Activated T-cell treated with anti-CD3 and anti-CD28 coated beads for 4 hours (primary cell): ENCODE measurements at regions not wholly inside any gene's neighbourhood (a gene's known extent, or its start where the extent isn't known, plus 50 kb on each side); places are given as distances from the start of the nearest gene placed in this dataset.
"Not testable (repeated sequence)": the region's sequence is repeated elsewhere in the genome, so short reads cannot be mapped to it uniquely, and the experiment has no call there.

Experiments
- DNase-seq: peaks from one replicate; pipeline ENCODE4 v3.0.0-alpha.2; 2020

DNA sequence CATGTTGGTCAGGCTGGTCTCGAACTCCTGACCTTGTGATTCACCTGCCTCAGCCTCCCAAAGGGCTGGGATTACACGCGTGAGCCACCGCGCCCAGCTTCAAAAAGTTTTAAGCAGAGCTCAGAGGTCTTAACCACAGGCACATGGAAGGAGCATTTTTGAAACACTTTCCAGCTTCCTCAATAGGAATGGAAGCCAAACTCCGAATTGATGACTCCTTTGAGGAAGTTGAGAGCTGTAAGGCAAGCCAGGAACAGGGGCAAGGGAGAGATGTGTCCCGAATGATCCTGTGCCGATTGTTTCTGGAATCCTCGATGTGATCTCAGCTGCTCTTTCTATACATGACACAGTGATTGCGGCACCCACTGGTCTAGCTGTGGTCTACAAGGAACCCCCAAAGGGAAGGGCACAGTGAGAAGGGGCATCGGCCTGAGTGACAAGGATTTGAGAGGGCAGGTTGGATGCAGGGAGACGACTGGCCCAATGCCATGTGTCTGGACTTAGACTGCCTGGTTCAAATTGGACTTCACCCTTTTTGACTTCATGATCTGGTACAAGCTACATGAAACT, 116.2 kb downstream of the ADRA2C start:
- not testable (repeated sequence) for DNase-seq

DNA sequence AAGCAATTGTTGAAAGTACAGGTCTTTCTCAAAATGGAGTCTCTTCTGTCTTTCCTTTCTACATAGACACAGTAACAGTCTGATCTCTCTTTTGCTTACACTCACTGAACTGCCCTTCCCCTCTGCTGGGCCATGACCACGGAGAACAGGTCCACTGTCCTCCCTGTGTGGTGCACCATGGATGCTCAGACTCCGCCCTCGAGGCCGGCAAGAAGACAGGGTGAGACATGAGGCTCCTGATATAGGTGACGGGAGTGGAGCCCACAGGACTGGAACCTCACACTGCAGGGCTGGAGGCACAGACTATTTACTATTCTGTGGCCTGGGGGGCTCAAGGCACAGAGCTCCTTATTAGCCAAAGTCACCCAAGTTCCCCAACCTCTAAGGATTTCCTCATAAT, 118.1 kb downstream of the ADRA2C start:
- not testable (repeated sequence) for DNase-seq

DNA sequence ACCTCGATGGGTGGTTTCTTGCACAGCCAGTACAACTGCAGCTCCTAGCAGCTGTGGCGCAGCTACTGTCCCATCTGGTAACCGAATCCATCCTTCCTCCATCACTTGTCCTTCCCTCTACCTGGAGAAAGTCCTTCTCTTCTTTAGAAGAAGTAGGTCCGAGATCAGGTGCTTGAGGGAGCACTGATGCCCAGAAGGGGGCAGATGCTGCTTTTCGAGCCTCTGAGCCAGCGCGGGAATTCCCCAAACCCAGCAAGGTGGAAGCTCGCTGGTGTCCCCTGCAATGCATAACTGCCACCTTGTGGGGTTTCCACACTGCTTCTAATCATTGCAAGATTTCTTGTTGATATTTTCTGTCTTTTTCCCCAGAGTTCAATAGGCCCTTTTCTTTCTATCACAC, 127.4 kb downstream of the ADRA2C start:
- not testable (repeated sequence) for DNase-seq

DNA sequence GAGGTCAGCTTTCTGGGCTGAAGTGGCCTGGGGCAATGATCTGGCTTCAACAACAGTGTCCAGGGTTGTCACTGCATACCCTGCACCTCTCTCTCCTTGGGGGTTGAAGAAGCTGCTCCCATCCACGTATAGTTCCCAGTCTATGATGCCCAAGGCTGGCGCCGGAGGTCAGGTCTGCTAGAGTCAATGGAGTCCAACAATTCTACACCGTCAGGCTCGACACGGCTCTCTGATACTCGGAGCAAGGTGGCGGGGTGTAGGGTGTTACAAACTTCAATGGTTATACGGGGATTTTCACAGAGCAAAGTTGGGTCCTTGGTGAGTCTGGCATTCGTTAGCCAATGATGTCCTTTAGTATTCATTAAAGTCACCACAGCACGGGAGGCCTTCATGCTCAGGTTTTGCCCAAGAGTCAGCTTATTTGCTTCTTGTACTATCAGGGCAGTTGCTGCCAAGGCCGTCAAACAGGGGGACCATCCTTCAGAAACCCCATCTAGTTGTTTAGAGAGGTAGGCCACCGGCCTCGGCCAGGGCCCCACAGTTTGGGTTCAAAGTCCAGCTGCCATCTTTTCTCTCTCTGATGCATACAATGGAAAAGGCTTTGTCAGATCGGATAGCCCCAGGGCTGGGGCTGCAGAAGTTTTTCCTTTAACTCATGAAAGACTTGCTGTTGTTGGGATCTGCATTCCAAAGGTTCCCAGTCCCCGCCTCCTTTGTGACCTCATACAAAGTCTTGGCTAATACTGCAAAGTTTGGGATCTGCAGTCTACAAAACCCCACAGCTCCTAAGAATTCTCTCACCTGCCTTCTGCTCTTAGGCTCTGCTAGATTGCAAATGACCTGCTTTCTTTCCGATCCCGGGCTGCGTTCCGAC, 128.1 kb downstream of the ADRA2C start:
- DNase-seq, result not testable (repeated sequence)

DNA sequence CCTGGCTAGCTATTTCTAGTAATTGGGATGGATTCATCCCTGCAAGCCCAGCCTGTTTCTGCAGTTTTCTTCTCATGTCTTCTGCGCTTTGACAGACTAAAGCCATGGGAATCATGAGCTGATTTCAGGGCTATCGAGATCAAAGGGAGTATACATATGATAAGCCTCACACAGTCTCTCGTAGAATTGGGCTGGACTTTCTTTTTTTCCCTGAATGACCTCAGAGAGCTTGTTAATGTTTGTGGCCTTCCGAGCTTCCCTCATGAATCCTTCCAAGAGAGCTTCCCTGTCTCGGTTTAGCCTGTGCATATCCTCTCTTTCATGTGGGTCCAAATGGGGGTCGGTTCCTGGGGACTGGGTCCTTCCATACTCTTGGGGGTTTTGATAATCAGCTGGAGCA, 130.3 kb downstream of the ADRA2C start:
- DNase-seq, result no peak

DNA sequence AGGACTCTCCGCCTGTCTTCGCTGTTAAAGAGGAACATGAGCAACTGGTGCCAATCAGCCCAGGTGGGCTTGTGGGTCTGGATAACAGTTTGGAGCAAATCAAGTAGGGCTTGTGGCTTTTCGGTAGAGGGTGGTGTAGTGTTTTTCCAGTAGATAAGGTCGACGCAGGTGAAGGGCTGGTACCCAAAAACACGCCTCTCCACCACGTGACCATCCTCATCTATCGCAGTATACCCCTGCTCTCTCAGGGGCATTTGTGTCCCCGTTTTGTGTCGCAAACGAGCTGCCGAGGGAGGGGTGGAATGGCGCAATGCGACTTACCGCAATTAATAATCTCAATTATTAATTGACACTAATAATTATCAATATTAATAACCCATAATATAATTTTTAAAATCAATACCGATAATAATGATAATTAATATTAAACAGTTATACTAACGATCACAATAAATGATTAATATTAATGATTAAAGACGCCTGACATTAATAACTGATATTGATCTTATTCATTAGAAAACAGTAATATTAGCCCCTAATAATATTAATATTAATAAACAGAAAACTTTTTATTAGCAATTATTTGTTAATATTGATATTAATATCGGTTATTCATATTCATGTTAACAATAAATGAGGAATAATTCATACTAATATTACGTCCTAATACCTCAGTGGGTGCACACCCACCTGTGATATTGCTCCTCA, 130.8 kb downstream of the ADRA2C start:
- DNase-seq, result not testable (repeated sequence)

DNA sequence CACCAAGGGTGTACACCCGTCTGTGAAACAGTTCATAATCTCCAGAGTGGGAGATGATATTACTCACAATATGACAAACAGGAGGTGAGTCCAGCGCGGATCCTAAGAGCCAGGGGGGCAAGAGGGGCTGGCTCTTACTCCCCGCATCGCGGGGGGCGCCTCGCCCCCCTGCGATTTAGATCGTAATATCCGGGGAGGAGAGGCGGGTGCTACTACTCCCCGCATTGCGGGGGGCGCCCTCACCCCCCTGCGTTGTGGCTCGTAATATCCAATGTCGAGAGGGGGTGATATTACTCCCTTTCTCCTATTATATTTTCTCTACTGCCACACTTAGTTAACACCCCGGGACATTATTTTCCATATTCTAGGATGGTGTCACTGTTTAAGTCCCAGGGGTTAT, 131.9 kb downstream of the ADRA2C start:
- DNase-seq, result no peak

DNA sequence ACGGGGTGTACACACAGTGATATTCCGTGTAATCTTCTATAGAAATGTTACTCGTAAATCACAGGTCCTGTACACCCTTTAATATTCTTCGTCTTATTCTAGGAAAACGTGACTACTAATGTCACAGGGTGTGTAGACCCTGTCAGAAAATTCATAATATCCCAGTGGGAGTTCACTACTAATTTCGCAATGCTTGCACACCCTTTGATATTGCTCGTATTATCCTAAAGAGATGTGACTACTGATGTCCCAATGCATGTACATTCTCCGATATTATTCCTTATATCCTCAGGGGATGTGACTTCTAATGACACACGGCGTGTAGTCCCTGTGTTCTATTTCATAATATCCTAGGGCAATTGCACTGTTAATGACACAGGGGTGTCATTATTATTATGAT, 132.7 kb downstream of the ADRA2C start:
- DNase-seq, result not testable (repeated sequence)

DNA sequence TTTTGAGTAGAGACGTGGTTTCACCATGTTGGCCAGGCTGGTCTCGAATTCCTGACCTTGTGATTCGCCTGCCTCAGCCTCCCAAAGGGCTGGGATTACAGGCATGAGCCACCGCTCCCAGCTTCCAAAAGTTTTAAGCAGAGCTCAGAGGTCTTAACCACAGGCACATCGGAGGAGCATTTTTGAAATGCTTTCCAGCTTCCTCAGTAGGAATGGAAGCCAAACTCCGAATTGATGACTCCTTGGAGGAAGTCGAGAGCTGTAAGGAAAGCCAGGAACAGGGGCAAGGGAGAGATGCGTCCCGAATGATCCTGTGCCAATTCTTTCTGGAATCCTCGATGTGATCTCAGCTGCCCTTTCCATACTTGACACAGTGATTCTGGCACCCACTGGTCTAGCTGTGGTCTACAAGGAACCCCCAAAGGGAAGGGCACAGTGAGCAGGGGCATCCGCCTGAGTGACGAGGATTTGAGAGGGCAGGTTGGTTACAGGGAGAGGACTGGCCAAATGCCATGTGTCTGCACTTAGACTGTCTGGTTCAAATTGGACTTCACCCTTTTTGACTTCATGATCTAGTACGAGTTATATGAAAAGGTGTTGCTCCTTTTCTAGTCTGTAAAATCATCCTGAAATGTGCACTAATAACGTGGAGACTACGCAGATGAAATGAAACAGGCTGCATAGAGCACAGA, 138.2 kb downstream of the ADRA2C start:
- not testable (repeated sequence) for DNase-seq

DNA sequence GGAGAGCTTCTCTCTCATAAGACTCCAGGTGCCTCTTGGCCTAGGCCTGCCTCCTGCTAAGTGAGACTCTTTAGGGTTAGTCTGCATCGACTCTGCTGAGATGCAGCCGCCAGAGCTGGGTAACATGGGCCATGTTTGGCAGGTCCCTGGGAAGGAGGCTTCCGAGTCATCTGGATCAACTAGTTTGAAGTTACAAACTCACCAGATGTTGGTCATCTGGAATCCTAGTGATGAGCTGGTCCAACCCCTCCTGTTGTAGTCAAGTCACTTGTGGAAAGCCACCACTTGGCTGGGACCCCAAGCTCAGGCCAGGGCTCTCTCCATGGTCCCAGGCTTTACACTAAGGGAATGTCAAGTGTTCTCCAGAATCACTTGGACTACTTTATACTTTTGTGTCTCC, 143.4 kb downstream of the ADRA2C start:
- DNase-seq, result not testable (repeated sequence)

DNA sequence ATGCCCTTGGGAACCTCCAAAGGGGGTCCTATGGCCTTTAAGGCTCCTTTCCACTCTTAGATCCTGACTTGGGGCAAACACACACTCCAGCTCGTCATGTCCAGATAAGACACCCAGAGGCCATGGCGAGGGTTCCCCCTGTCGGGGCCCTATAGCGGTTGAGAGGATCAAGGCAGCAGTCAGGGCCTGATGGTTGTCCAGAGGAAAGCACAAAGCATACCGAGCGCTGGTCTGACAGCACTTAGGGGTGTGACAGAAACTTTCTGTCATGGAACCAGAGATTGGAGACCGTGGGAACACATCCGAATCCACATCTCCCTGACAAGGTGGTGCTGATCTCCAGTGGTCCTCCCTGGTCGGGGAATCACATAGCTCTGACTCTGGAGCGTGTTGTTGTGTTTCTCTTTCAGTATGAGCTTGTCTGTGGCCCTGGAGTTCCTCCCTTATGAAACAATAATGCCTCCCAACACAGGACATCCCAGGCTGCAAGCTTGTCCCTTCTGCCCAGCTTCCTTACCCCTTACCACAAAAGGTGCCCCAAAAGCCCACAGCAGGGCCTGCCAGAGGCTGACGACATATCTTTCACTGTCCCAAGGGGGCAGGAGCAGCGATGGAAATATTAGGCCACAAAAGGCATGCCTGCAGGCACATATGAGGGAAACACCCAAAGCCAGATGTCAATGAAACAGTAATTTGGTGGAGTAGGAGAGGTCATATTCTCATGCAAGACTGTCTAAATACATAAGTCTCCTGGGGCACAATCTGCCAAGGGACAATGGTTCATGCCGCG, 144.2 kb downstream of the ADRA2C start:
- not testable (repeated sequence) for DNase-seq

DNA sequence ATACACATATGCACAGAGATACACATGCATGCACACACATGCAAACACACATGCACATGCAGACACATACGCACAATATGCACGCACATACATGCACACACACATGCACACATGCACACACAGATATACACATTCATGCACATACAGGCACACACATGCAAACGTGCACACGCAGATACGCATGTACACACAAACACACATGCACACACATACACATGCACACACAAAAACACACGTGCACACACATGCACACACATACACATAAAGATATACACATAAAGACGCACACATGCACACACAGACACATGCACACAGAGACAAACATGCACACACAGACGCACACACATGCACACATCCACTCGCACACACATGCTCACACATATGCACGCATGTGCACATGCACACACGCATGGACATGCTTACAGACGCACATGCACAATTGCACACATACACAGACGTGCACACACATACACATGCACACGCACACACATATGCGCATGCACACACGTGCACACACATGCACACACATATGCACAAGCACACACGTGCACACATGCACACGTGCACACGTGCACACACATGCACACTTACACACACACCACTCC, 145.2 kb downstream of the ADRA2C start:
- DNase-seq, result no peak

DNA sequence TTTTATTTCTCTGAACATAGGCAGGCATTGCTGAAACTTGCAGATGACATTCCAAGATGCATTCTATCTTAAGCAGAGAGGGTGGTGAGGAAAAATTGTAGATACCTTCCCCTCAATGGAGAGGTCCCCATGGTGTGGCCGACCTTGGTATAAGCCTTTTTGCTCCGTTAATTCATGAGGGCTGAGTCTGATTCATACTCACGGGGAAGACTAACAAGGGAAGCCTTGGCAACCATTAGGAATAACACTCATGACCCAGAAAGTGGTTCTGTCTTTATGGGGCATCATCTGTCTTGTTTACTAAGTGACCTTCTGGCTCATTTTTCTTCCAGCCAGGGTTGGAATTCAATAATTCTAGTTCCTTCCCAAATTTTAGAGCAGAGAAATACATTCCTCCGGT, 148.3 kb downstream of the ADRA2C start:
- DNase-seq, result not testable (repeated sequence)

DNA sequence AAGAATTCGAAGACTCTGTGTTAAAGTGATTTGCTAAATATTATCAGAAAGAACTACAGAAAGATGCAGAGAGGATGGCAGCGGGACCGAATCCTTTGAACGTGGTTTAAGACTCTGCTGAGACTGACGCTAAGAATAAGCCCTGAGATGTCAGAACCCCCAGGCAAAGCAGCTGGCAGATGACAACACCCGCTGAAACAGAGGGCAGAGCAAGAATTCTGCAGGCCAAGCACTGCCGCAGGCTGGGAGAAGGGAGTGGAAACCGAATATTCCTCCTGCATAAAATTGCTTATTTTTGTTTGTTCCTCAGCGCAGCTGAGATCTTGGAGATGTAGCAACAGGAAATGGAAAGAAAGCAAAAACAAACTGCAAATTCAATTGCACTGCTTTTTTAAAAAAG, 153.3 kb downstream of the ADRA2C start:
- not testable (repeated sequence) for DNase-seq

DNA sequence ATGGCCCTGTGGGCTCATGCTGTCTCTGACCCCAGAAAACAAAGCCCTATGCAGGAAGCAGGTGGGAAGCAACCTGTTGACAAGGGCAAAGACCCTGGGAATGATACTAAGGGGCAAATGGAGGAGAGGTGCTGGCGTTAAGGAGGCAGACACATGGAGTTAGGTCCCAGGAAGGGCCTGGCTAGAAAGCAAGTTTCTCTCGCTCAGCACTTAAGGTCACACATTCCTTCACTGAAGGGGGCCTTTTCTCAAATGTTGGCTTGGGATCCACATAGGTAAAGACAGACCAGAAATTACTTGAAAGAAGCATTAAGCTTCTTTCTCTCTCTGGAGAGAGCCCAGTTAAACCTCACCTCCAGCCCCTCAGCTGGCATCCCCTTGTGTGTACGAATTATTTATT, 155.7 kb downstream of the ADRA2C start:
- DNase-seq, result not testable (repeated sequence)

DNA sequence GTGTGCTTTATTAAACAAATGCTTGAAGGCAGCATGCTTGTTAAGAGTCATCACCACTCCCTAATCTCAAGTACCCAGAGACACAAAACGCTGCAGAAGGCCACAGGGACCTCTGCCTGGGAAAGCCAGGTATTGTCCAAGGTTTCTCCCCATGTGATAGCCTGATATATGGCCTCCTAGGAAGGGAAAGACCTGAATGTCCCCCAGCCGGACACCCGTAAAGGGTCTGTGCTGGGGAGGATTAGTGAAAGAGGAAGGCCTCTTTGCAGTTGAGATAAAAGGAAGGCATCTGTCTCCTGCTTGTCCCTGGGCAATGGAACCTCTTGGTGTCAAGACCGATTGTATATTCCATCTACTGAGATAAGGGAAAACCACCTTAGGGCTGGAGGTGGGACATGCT, 159.7 kb downstream of the ADRA2C start:
- not testable (repeated sequence) for DNase-seq

DNA sequence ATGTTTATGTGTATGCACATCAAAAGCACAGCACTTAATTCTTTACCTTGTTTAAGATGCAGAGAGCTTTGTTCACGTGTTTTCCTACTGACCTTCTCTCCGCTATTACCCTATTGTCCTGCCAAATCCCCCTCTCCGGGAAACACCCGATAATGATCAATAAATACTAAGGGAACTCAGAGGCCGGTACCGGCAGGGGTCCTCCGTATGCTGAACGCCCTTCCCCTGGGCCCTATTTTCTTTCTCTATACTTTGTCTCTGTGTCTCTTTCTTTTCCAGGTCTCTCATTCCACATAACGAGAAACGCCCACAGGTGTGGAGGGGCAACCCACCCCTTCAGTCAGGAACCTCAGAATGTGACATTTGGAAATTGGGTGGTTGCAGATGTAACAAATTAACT, 160.1 kb downstream of the ADRA2C start:
- DNase-seq, result not testable (repeated sequence)

DNA sequence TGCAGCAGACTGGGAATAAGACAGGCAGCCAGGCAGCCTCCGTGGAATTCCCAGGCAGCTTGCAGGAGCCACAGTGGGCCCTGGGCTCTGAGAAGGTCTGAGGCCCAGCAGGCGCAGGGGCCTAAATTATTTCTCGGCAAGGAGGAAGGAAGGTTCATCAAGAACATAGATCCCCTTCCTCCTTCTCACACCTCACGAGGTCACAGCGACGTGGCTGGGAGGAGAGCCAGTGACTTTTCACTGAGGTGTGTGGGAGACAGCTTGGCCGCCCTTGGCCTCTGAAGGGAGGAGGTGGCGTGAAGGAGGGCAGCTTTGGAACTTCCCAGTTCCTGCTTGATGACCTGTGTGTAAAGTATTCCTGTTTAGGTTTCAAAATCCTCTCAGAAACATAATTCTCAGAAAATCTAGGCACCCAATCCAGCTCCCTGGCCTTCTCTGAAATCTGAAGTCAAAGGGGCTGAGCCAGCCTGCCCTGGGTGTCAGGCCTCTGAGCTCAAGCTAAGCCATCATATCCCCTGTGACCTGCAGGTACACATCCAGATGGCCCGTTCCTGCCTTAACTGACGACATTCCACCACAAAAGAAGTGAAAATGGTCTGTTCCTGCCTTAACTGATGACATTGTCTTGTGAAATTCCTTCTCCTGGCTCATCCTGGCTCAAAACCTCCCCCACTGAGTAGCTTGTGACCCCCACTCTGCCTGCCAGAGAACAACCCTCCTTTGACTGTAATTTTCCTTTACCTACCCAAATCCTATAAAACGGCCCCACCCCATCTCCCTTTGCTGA, 161.0 kb downstream of the ADRA2C start:
- not testable (repeated sequence) for DNase-seq

DNA sequence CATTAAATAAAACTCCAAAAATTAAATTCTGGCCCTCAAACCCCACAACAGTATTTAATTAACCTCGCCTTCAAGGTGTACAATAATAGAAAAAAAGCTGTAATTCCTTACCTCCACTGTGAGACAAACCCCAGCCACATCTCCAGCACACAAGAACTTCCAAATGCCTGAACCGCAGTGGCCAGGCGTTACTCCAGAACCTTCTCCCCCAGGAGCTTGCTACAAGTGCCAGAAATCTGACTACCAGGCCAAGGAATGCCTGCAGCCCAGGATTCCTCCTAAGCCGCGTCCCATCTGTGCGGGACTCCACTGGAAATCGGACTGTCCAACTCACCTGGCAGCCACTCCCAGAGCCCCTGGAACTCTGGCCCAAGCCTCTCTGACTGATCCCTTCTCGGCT, 163.2 kb downstream of the ADRA2C start:
- not testable (repeated sequence) for DNase-seq

DNA sequence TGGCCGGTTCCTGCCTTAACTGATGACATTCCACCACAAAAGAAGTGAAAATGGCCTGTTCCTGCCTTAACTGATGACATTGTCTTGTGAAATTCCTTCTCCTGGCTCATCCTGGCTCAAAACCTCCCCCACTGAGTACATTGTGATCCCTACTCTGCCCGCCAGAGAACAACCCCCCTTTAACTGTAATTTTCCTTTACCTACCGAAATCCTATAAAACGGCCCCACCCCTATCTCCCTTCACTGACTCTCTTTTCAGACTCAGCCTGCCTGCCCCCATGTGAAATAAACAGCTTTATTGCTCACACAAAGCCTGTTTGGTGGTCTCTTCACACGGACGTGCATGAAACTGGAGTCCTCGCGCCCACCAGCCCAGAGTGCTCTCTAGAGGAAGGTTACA, 166.5 kb downstream of the ADRA2C start:
- DNase-seq, result not testable (repeated sequence)

DNA sequence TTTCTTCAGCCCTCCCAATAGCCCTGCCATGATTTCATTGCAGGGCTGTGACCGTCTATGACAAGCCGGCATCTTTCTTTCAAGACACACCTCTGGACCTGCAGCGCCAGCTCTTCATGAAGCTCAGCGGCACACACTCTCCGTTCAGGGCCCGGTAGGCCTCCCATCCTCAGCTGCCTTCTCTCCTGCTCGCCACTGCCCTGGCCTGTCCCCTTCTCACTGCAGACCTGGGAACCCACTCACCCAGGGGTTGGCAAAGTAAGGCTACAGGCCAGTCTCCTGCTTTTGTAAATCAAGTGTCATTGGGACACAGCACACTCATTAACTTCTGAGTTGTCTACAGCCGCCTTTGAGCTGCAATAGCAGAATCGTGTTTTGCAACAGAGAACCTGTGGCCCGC, 169.2 kb downstream of the ADRA2C start:
- not testable (repeated sequence) for DNase-seq
